Hepatocyte (in vitro differentiated cells): ENCODE measurements at regions not wholly inside any gene's neighbourhood (a gene's known extent, or its start where the extent isn't known, plus 50 kb on each side); places are given as distances from the start of the nearest gene placed in this dataset.

Experiments
- DNase-seq: peaks from one replicate; pipeline ENCODE4 v3.0.0-alpha.2; 2016; ENCODE audit warnings: low spot score
- H2AFZ ChIP-seq: fragments of 200-600 bp; sonication (generic); 2 replicates; pipeline ENCODE4 v1.6.0; 2016; ENCODE audit warnings: antibody characterized with exemption, mild to moderate bottlenecking
- H3K27ac ChIP-seq: fragments of 200-600 bp; sonication (generic); 2 replicates; pipeline ENCODE4 v1.5.1; 2016; ENCODE audit warnings: mild to moderate bottlenecking
- H3K27me3 ChIP-seq: fragments of 200-600 bp; sonication (generic); 2 replicates; pipeline ENCODE4 v1.6.1; 2016
- H3K36me3 ChIP-seq: fragments of 200-600 bp; sonication (generic); replicated peaks from 2 replicates; pipeline ENCODE4 v1.5.1; 2016; ENCODE audit warnings: low read depth; ENCODE audit not compliant: insufficient read depth
- H3K4me1 ChIP-seq: fragments of 200-600 bp; sonication (generic); 2 replicates; pipeline ENCODE4 v1.5.1; 2016; ENCODE audit warnings: mild to moderate bottlenecking, moderate library complexity; ENCODE audit not compliant: insufficient read depth
- H3K4me2 ChIP-seq: fragments of 200-600 bp; sonication (generic); 2 replicates; pipeline ENCODE4 v1.6.0; 2016
- H3K4me3 ChIP-seq: fragments of 200-600 bp; sonication (generic); 2 replicates; pipeline ENCODE4 v1.5.1; 2016; ENCODE audit warnings: mild to moderate bottlenecking
- H3K79me2 ChIP-seq: fragments of 200-600 bp; sonication (generic); 2 replicates; pipeline ENCODE4 v1.6.0; 2017; ENCODE audit warnings: mild to moderate bottlenecking
- H3K9me2 ChIP-seq: fragments of 200-600 bp; sonication (generic); replicated peaks from 2 replicates; pipeline ENCODE4 v1.6.0; 2017; ENCODE audit warnings: mild to moderate bottlenecking; ENCODE audit not compliant: insufficient read depth
- H3K9me3 ChIP-seq: fragments of 200-600 bp; sonication (generic); 2 replicates; pipeline ENCODE4 v1.5.1; 2016; ENCODE audit warnings: low read depth, mild to moderate bottlenecking
- H4K20me1 ChIP-seq: fragments of 200-600 bp; sonication (generic); 2 replicates; pipeline ENCODE4 v1.6.0; 2016; ENCODE audit warnings: mild to moderate bottlenecking; ENCODE audit not compliant: insufficient read depth, poor library complexity, severe bottlenecking
- EZH2 ChIP-seq: fragments of 200-600 bp; sonication (generic); IDR thresholded peaks from 2 replicates; pipeline ENCODE4 v1.6.1; 2016; ENCODE audit warnings: antibody characterized with exemption, mild to moderate bottlenecking, borderline replicate concordance
- EZH2phosphoT487 ChIP-seq: fragments of 200-600 bp; sonication (generic); IDR thresholded peaks from one replicate; pipeline ENCODE4 v1.6.1; 2018; ENCODE audit warnings: antibody characterized with exemption, mild to moderate bottlenecking, low read depth, moderate library complexity; ENCODE audit not compliant: unreplicated experiment, severe bottlenecking
- WGBS: methylation state at CpG from one replicate; pipeline ENCODE4 v1.1.6; 2016; ENCODE audit warnings: low lambda C conversion rate; ENCODE audit errors: missing lambda C conversion rate; 5-methylcytosine and 5-hydroxymethylcytosine counted together
- TF ChIP-seq, protein P1 (sequence below): fragments of 200-600 bp; sonication (generic); IDR thresholded peaks from 2 replicates; pipeline ENCODE4 v1.5.1; 2016; ENCODE audit warnings: antibody characterized with exemption, mild to moderate bottlenecking; ENCODE audit not compliant: poor library complexity

DNA sequence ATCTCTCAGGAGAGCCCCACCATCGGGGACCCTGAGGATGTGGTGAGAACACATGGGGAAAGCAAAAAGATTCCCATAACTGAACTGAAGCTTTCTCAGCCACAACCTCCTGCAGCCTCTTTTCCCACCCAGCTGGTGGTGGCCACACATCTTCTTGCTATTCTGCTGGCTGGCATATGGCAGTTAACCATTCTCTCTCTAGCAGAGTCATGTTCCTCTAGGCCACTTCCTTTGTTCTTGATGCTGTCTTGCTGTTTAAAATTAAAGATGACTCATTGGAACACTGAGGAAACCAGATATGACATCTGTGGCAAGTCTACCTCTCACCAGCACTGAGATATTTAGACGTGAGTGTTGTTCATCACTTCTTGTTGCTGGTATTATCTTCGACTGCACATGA, 180.3 kb upstream of the ROBO2 start:
- no peaks in the 10 kb centered on the region for H3K9me3 ChIP-seq
- no peak overlapping the region for H3K4me2 ChIP-seq
- H3K36me3 ChIP-seq: no peaks in the 10 kb centered on the region
- H2AFZ ChIP-seq: no peak overlapping the region
- no peaks in the 10 kb centered on the region for H3K9me2 ChIP-seq
- no peaks in the 10 kb centered on the region for H3K4me1 ChIP-seq
- TF ChIP-seq EZH2: no peak
- no peak for TF ChIP-seq EZH2phosphoT487
- TF ChIP-seq, protein P1, sequence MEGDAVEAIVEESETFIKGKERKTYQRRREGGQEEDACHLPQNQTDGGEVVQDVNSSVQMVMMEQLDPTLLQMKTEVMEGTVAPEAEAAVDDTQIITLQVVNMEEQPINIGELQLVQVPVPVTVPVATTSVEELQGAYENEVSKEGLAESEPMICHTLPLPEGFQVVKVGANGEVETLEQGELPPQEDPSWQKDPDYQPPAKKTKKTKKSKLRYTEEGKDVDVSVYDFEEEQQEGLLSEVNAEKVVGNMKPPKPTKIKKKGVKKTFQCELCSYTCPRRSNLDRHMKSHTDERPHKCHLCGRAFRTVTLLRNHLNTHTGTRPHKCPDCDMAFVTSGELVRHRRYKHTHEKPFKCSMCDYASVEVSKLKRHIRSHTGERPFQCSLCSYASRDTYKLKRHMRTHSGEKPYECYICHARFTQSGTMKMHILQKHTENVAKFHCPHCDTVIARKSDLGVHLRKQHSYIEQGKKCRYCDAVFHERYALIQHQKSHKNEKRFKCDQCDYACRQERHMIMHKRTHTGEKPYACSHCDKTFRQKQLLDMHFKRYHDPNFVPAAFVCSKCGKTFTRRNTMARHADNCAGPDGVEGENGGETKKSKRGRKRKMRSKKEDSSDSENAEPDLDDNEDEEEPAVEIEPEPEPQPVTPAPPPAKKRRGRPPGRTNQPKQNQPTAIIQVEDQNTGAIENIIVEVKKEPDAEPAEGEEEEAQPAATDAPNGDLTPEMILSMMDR: no peak
- H3K79me2 ChIP-seq: no peaks in the 10 kb centered on the region
- 77% methylated on average over 3 of the region's 3 CpGs for WGBS
- no peaks in the 10 kb centered on the region for H3K27me3 ChIP-seq
- no peak overlapping the region for H3K4me3 ChIP-seq
- no peak for DNase-seq
- H3K27ac ChIP-seq: no peak overlapping the region
- H4K20me1 ChIP-seq: no peaks in the 10 kb centered on the region

DNA sequence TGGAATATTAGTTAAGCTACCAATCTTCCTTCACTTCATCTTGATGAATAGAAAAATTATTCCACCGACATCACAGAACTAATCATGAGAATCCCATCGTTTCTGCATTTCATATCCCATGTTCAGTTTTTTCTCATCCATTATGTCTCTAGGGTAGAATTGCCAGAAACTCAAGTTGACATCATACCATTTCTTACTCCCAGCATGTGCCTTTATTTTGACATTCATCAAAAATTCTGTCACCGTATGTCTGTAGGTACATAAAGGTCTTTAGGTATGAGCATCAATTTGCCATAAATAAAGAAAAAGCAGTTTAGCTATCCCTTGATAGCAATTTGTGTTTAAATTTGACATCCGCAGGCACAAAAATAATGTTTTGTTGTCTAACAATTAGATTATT, 175.5 kb upstream of the ROBO2 start:
- no peaks in the 10 kb centered on the region for H3K36me3 ChIP-seq
- H2AFZ ChIP-seq: no peak overlapping the region
- no peaks in the 10 kb centered on the region for H3K9me3 ChIP-seq
- H3K4me3 ChIP-seq: no peak overlapping the region
- H4K20me1 ChIP-seq: no peaks in the 10 kb centered on the region
- H3K4me1 ChIP-seq: no peaks in the 10 kb centered on the region
- no peak overlapping the region for H3K27ac ChIP-seq
- H3K27me3 ChIP-seq: no peaks in the 10 kb centered on the region
- WGBS: 94% methylated on average over 4 of the region's 4 CpGs
- H3K9me2 ChIP-seq: no peaks in the 10 kb centered on the region
- DNase-seq: no peak
- TF ChIP-seq, protein P1: no peak
- no peak for TF ChIP-seq EZH2phosphoT487
- TF ChIP-seq EZH2: no peak
- H3K79me2 ChIP-seq: no peaks in the 10 kb centered on the region
- no peak overlapping the region for H3K4me2 ChIP-seq

DNA sequence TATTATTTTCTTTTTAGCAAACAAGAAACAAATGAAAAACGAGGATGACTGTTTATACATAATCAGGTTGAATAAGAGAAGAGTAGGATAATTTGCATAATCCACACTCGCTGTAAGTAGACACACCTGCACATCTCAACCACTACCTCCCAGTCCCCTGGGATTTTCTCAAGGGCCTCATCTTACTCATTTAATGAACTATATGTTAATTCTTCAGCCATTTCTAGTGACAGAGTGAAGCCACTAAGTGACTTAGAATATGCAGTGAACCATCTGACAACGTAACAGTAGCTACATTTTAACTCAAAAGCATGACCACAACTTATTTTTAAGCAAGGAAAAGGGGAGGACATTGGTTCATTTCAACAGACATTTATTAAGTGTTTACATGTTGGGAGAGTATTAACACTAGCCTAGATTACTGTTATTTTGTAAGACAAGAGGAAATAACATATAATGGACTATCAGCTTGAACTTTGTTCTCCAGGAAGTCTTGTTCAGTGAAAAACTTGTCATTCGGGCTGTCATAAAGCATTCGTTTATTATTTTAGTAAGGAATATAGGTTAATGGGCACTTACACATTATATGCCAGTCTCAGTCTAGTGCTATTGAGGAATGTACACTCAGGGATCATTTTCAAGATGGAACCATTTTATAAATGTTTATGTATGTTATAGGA, 173.0 kb upstream of the ROBO2 start:
- no peaks in the 10 kb centered on the region for H3K9me2 ChIP-seq
- 74% methylated on average over 5 of the region's 5 CpGs for WGBS
- H3K79me2 ChIP-seq: no peaks in the 10 kb centered on the region
- H3K4me2 ChIP-seq: no peak overlapping the region
- no peaks in the 10 kb centered on the region for H4K20me1 ChIP-seq
- no peak overlapping the region for H3K27ac ChIP-seq
- no peak overlapping the region for H2AFZ ChIP-seq
- DNase-seq: no peak
- no peaks in the 10 kb centered on the region for H3K9me3 ChIP-seq
- H3K4me3 ChIP-seq: no peak overlapping the region
- TF ChIP-seq EZH2phosphoT487: no peak
- TF ChIP-seq, protein P1: no peak
- no peak for TF ChIP-seq EZH2
- no peaks in the 10 kb centered on the region for H3K4me1 ChIP-seq
- H3K27me3 ChIP-seq: no peaks in the 10 kb centered on the region
- H3K36me3 ChIP-seq: no peaks in the 10 kb centered on the region
